Mesenchymal stem cell (in vitro differentiated cells and primary cell): ENCODE measurements at regions not wholly inside any gene's neighbourhood (a gene's known extent, or its start where the extent isn't known, plus 50 kb on each side); places are given as distances from the start of the nearest gene placed in this dataset.

Experiments
- DNase-seq: peaks from one replicate; pipeline ENCODE4 v3.0.0-alpha.2; 2013
- H2AFZ ChIP-seq: one replicate; pipeline ENCODE4 v1.6.1; 2013; ENCODE audit warnings: low read depth, mild to moderate bottlenecking, control low read depth, inconsistent platforms, low read length, moderate library complexity
- H2AK5ac ChIP-seq: 2 replicates; pipeline ENCODE4 v1.6.1; 2013; ENCODE audit warnings: low read length, moderate library complexity, mild to moderate bottlenecking, inconsistent platforms; ENCODE audit not compliant: severe bottlenecking
- H2BK120ac ChIP-seq: one replicate; pipeline ENCODE4 v1.6.1; 2013; ENCODE audit warnings: low read depth, mild to moderate bottlenecking, inconsistent platforms, low read length, moderate library complexity
- H2BK12ac ChIP-seq, 2 experiments: one replicate each; pipeline ENCODE4 v1.6.1; 2013; ENCODE audit warnings: inconsistent platforms in 2 of 2, low read length in 2 of 2, mild to moderate bottlenecking in 2 of 2, moderate library complexity in 2 of 2, control low read depth in 1 of 2
- H2BK15ac ChIP-seq: one replicate; pipeline ENCODE4 v1.6.1; 2013; ENCODE audit warnings: mild to moderate bottlenecking, low read depth, inconsistent platforms; ENCODE audit not compliant: poor library complexity, severe bottlenecking
- H2BK5ac ChIP-seq: 2 replicates; pipeline ENCODE4 v1.6.1; 2013; ENCODE audit warnings: low read depth, mild to moderate bottlenecking, low read length, control low read depth, inconsistent platforms; ENCODE audit not compliant: poor library complexity, severe bottlenecking
- H3K14ac ChIP-seq, 2 experiments: one replicate each; pipeline ENCODE4 v1.6.1; 2013; ENCODE audit warnings: inconsistent platforms in 2 of 2, low read length in 2 of 2, control low read depth in 1 of 2, mild to moderate bottlenecking in 1 of 2, moderate library complexity in 1 of 2
- H3K18ac ChIP-seq, 2 experiments: one replicate each; pipeline ENCODE4 v1.6.1; 2013; ENCODE audit warnings: inconsistent platforms in 2 of 2, low read length in 2 of 2, control low read depth in 1 of 2, low read depth in 1 of 2, mild to moderate bottlenecking in 1 of 2
- H3K23ac ChIP-seq, 2 experiments: one replicate each; pipeline ENCODE4 v1.6.1; 2013; ENCODE audit warnings: inconsistent platforms in 2 of 2, low read length in 2 of 2, mild to moderate bottlenecking in 2 of 2, moderate library complexity in 2 of 2, control low read depth in 1 of 2
- H3K27ac ChIP-seq: 2 replicates; pipeline ENCODE4 v1.5.1; 2013; ENCODE audit warnings: mild to moderate bottlenecking, moderate library complexity, low read length, control low read depth, inconsistent platforms; ENCODE audit not compliant: poor library complexity, severe bottlenecking
- H3K27me3 ChIP-seq, 2 experiments: 2 replicates each; pipeline versions ENCODE4 v1.6.1 to v1.7.0; 2013; ENCODE audit warnings: low read length in 2 of 2, mild to moderate bottlenecking in 2 of 2, moderate library complexity in 2 of 2, control low read depth in 1 of 2, inconsistent platforms in 1 of 2; ENCODE audit not compliant: control insufficient read depth in 1 of 2, insufficient read depth in 1 of 2
- H3K36me3 ChIP-seq, 2 experiments: 2 replicates each; pipeline versions ENCODE4 v1.6.1 to v1.7.0; 2013; ENCODE audit warnings: low read length in 2 of 2, control low read depth in 1 of 2, inconsistent platforms in 1 of 2, low read depth in 1 of 2, mild to moderate bottlenecking in 1 of 2; ENCODE audit not compliant: insufficient read depth in 2 of 2, control insufficient read depth in 1 of 2
- H3K4ac ChIP-seq, 2 experiments: one replicate each; pipeline ENCODE4 v1.6.1; 2013; ENCODE audit warnings: inconsistent platforms in 2 of 2, low read length in 2 of 2, mild to moderate bottlenecking in 2 of 2, moderate library complexity in 2 of 2, control low read depth in 1 of 2, low read depth in 1 of 2
- H3K4me1 ChIP-seq: 2 replicates; pipeline ENCODE4 v1.6.1; 2013; ENCODE audit warnings: low read depth, low read length, control low read depth; ENCODE audit not compliant: control insufficient read depth, insufficient read depth
- H3K4me2 ChIP-seq: 2 replicates; pipeline ENCODE4 v1.6.1; 2013; ENCODE audit warnings: low read length, mild to moderate bottlenecking, inconsistent platforms; ENCODE audit not compliant: poor library complexity, severe bottlenecking
- H3K4me3 ChIP-seq, 2 experiments: 2 replicates each; pipeline versions ENCODE4 v1.5.1 to v1.7.0; 2013; ENCODE audit warnings: low read length in 2 of 2, mild to moderate bottlenecking in 2 of 2, control low read depth in 1 of 2, low read depth in 1 of 2; ENCODE audit not compliant: insufficient read depth in 1 of 2
- H3K79me1 ChIP-seq: replicated peaks from 2 replicates; pipeline ENCODE4 v1.6.1; 2013; ENCODE audit warnings: mild to moderate bottlenecking, control low read depth, low read length, inconsistent platforms; ENCODE audit not compliant: poor library complexity, severe bottlenecking
- H3K9ac ChIP-seq: 2 replicates; pipeline ENCODE4 v1.7.0; 2013; ENCODE audit warnings: mild to moderate bottlenecking, low read length, moderate library complexity
- H3K9me3 ChIP-seq: 2 replicates; pipeline ENCODE4 v1.7.0; 2013; ENCODE audit warnings: mild to moderate bottlenecking, low read length; ENCODE audit not compliant: control insufficient read depth
- H4K8ac ChIP-seq: one replicate; pipeline ENCODE4 v1.6.1; 2013; ENCODE audit warnings: inconsistent platforms, mild to moderate bottlenecking, low read length, moderate library complexity
- H4K91ac ChIP-seq: one replicate; pipeline ENCODE4 v1.6.1; 2013; ENCODE audit warnings: mild to moderate bottlenecking, low read length, inconsistent platforms
- WGBS: methylation state at CpG from one replicate; pipeline ENCODE4 v1.1.7; 2013; ENCODE audit warnings: mixed read lengths; 5-methylcytosine and 5-hydroxymethylcytosine counted together

- H2BK120ac ChIP-seq, result no peak overlapping the region
- peaks cover 0 to 6% of the 10 kb centered on the region in 2 experiments for H3K27me3 ChIP-seq
- H3K14ac ChIP-seq, result no peak overlapping the region
- H2BK5ac ChIP-seq, result no peak overlapping the region
- no peaks in the 10 kb centered on the region for H3K36me3 ChIP-seq
- H2AK5ac ChIP-seq, result no peak overlapping the region
- no peaks in the 10 kb centered on the region for H3K4me1 ChIP-seq
- peaks cover 10% of the 10 kb centered on the region for H3K9me3 ChIP-seq
- no peak overlapping the region for H3K9ac ChIP-seq
- H4K8ac ChIP-seq, result no peak overlapping the region
- H4K91ac ChIP-seq, result no peak overlapping the region
- WGBS, result 92% methylated on average over 3 of the region's 4 CpGs
- no peak for DNase-seq
- H3K23ac ChIP-seq, result no peak overlapping the region
- no peak overlapping the region for H2AFZ ChIP-seq
- no peak overlapping the region for H3K4ac ChIP-seq
- H3K27ac ChIP-seq, result no peak overlapping the region
- H2BK12ac ChIP-seq, result no peak overlapping the region
- no peaks in the 10 kb centered on the region for H3K79me1 ChIP-seq
- H3K4me2 ChIP-seq, result no peak overlapping the region
- H3K18ac ChIP-seq, result no peak overlapping the region
- no peak overlapping the region for H2BK15ac ChIP-seq
- no peak overlapping the region for H3K4me3 ChIP-seq
These were observed 160.7 kb downstream of the BUD13 start for GRCh38 chr11:116611998-116612620.

DNA sequence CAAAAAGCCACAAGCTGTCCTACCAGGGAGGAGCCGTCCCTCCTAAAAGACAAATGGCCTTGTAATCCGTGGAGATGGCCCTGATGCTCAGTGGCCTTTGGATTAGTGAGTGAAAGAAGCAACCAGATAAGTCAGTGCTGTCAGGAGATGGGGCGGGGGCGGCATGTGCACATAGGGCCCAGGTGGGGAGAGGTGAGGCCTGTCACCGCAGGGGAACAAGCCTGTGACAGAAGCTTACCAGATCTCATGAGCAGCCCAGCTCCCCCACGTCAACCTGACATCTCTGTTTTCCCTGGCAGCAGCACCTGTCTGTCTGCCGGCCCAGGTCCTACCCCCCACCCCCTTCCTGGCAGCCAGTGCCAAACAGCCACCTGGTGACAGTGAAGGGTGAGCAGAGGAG is 162.6 kb downstream of the BUD13 start:
- no peak overlapping the region for H2BK120ac ChIP-seq
- no peak overlapping the region for H4K8ac ChIP-seq
- H3K4me3 ChIP-seq, result no peak overlapping the region
- no peak overlapping the region for H3K23ac ChIP-seq
- H3K36me3 ChIP-seq, result no peaks in the 10 kb centered on the region
- H2BK15ac ChIP-seq, result no peak overlapping the region
- no peak for DNase-seq
- H3K79me1 ChIP-seq, result no peaks in the 10 kb centered on the region
- no peak overlapping the region for H3K4me2 ChIP-seq
- no peak overlapping the region for H2AK5ac ChIP-seq
- no peak overlapping the region for H2BK12ac ChIP-seq
- peaks cover 0 to 6% of the 10 kb centered on the region in 2 experiments for H3K27me3 ChIP-seq
- no peak overlapping the region for H3K14ac ChIP-seq
- no peak overlapping the region for H4K91ac ChIP-seq
- no peak overlapping the region for H3K18ac ChIP-seq
- H3K27ac ChIP-seq, result no peak overlapping the region
- H3K4me1 ChIP-seq, result no peaks in the 10 kb centered on the region
- no peak overlapping the region for H3K9ac ChIP-seq
- WGBS, result 77% methylated on average over 7 of the region's 7 CpGs
- no peak overlapping the region for H3K4ac ChIP-seq
- no peak overlapping the region for H2AFZ ChIP-seq
- peaks cover 10% of the 10 kb centered on the region for H3K9me3 ChIP-seq
- no peak overlapping the region for H2BK5ac ChIP-seq

DNA sequence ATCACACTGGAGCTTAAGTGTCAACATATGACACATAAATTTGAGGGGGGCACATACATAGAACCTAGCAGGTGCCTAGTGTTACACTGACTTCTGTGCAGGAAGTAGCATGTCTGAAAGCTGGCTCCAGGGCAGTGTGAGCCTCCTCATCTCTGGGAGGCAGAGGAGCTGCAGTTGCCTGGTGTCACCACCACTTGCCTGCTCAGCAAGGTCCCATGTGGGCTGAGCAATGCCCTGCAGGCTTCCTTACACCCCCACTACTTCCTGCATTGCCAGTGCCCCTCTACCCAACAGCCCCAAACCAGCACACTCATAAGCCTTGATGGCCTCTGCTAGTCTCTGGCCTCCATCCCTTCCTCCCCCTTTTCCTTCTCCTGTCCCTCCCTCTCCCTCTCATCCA is 165.8 kb downstream of the BUD13 start:
- DNase-seq, result no peak
- H2BK120ac ChIP-seq, result no peak overlapping the region
- H3K4me2 ChIP-seq, result no peak overlapping the region
- H3K27ac ChIP-seq, result no peak overlapping the region
- no peak overlapping the region for H4K8ac ChIP-seq
- no peak overlapping the region for H3K23ac ChIP-seq
- H2BK5ac ChIP-seq, result no peak overlapping the region
- no peaks in the 10 kb centered on the region for H3K79me1 ChIP-seq
- no peak overlapping the region for H3K4ac ChIP-seq
- H2BK15ac ChIP-seq, result no peak overlapping the region
- H3K27me3 ChIP-seq, result peaks cover 0 to 6% of the 10 kb centered on the region in 2 experiments
- no peak overlapping the region for H4K91ac ChIP-seq
- no peak overlapping the region for H2AK5ac ChIP-seq
- no peak overlapping the region for H3K4me3 ChIP-seq
- no peak overlapping the region for H3K18ac ChIP-seq
- no peaks in the 10 kb centered on the region for H3K4me1 ChIP-seq
- H3K14ac ChIP-seq, result no peak overlapping the region
- H3K9ac ChIP-seq, result no peak overlapping the region
- H3K9me3 ChIP-seq, result peaks cover 4% of the 10 kb centered on the region
- H3K36me3 ChIP-seq, result no peaks in the 10 kb centered on the region
- H2AFZ ChIP-seq, result no peak overlapping the region
- no peak overlapping the region for H2BK12ac ChIP-seq

DNA sequence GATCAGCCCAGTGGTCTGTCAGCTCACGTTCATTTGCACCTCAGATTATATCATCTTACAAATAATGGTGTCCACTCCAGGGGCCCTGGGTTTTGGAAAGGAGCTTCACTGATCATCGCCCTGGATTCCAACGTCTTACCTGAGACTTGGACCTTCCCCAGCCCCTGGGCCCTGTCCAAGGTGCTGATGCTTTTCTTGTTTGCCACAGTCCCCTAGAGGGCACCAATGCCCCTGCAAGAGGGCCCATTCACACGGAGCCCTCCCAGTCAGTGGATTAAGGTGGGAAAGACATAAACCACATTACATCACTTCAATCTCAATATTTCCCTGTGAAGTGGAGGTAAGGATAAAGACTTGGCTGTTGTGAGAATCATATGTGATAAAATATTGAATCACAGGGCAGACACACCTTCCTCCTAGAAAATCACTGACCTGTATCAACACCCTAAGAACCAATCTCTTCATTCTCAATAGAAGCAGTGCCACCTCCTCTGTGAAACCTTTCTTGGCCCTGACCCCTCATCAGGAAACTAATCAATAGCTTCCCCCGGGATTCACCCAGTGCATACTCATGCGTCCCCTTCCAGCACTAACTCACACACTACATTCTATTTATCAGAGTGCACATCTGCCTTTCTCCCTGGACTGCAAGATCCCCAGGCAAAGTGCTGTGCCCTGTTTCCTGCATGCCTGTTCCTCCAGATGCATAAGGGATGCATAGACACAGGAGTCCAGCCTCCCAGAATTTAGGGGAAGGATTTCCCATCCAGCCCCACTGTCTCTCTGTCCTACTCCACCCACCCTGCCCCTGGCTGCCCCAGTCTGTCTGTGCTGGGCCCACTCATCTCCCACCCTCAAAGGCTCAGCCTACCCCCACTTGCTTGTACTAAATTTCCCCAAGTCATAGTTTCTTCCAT is 167.0 kb downstream of the BUD13 start:
- H3K18ac ChIP-seq, result no peak overlapping the region
- no peak overlapping the region for H2BK120ac ChIP-seq
- no peak overlapping the region for H3K23ac ChIP-seq
- H2AFZ ChIP-seq, result no peak overlapping the region
- H3K27ac ChIP-seq, result no peak overlapping the region
- H3K14ac ChIP-seq, result no peak overlapping the region
- no peak overlapping the region for H4K91ac ChIP-seq
- no peak overlapping the region for H2AK5ac ChIP-seq
- H3K4ac ChIP-seq, result no peak overlapping the region
- DNase-seq, result no peak
- no peaks in the 10 kb centered on the region for H3K79me1 ChIP-seq
- H3K27me3 ChIP-seq, result peaks cover 0 to 6% of the 10 kb centered on the region in 2 experiments
- no peak overlapping the region for H3K9ac ChIP-seq
- no peaks in the 10 kb centered on the region for H3K36me3 ChIP-seq
- no peaks in the 10 kb centered on the region for H3K4me1 ChIP-seq
- H2BK5ac ChIP-seq, result no peak overlapping the region
- no peak overlapping the region for H3K4me2 ChIP-seq
- no peak overlapping the region for H2BK12ac ChIP-seq
- no peak overlapping the region for H3K4me3 ChIP-seq
- H2BK15ac ChIP-seq, result no peak overlapping the region
- H3K9me3 ChIP-seq, result no peaks in the 10 kb centered on the region
- WGBS, result 41% methylated on average over 5 of the region's 6 CpGs
- H4K8ac ChIP-seq, result no peak overlapping the region
